OCI-LY1 (cell line): ENCODE measurements at regions not wholly inside any gene's neighbourhood (a gene's known extent, or its start where the extent isn't known, plus 50 kb on each side); places are given as distances from the start of the nearest gene placed in this dataset.

Source experiments
- CTCF ChIP-seq: fragments of 200-600 bp; sonication (generic), shearing (Covaris generic); IDR thresholded peaks from 2 replicates; pipeline ENCODE4 v1.5.1; 2017; ENCODE audit warnings: mild to moderate bottlenecking, antibody characterized with exemption, low read length, moderate library complexity, mixed read lengths
- EZH2 ChIP-seq: fragments of 200-600 bp; sonication (generic), shearing (Covaris generic); IDR thresholded peaks from 2 replicates; pipeline ENCODE4 v1.8.0; 2017; ENCODE audit warnings: borderline replicate concordance, mixed run types, mild to moderate bottlenecking, antibody characterized with exemption, low read length, moderate library complexity, mixed read lengths

- TF ChIP-seq CTCF (peak; percentile 82), EZH2 (no peak)
Measured at GRCh38 chr1:10960411-10961299, 51.8 kb upstream of the TARDBP start.
